Transverse colon (tissue), 4 donors: ENCODE measurements at regions not wholly inside any gene's neighbourhood (a gene's known extent, or its start where the extent isn't known, plus 50 kb on each side); places are given as distances from the start of the nearest gene placed in this dataset.

ENCODE experiments used
- CTCF ChIP-seq, 5 experiments: fragments of 200-600 bp in 3 of 5; fragments of 450-650 bp in 2 of 5; sonication (generic) in 3 of 5; IDR thresholded peaks; 1 replicate in 2 of 5; 2 replicates in 3 of 5; pipeline ENCODE4 v1.5.1; 2016 to 2017; ENCODE audit warnings: antibody characterized with exemption in 5 of 5, inconsistent platforms in 3 of 5, mild to moderate bottlenecking in 2 of 5, moderate library complexity in 1 of 5
- POLR2A ChIP-seq: fragments of 450-650 bp; IDR thresholded peaks from one replicate; pipeline ENCODE4 v1.6.1; 2016; ENCODE audit warnings: antibody characterized with exemption, mild to moderate bottlenecking, moderate library complexity
- POLR2AphosphoS5 ChIP-seq, 3 donors: sonication (generic); formaldehyde crosslinking; IDR thresholded peaks; one replicate each; pipeline ENCODE4 v1.6.1; 2016; ENCODE audit warnings: antibody characterized with exemption in 3 of 3

- no peak for TF ChIP-seq CTCF (IDR thresholded peaks at IDR 0.05)
- no peak for TF ChIP-seq POLR2AphosphoS5 (IDR thresholded peaks at IDR 0.05)
- TF ChIP-seq POLR2A = no peak
Observed at GRCh38 chr3:181966393-181966792, 254.7 kb downstream of the SOX2 start.
